ENCODE measurements at regions not wholly inside any gene's neighbourhood (a gene's known extent, or its start where the extent isn't known, plus 50 kb on each side); places are given as distances from the start of the nearest gene placed in this dataset.

GRCh38 chr2:236879416-236879963, 206.2 kb upstream of the COPS8 start:
- Mint-ChIP-seq H3K27me3 (ENCODE audit: low read depth) (peaks cover 15% of the 10 kb centered on the region), H3K36me3 (ENCODE audit: low read depth) (no peaks in the 10 kb centered on the region), H3K4me3 (no peak overlapping the region), H3K9me3 (no peaks in the 10 kb centered on the region), H3K4me1 (ENCODE audit: low read depth) (no peaks in the 10 kb centered on the region), H3K27ac (no peak overlapping the region)

- Mint-ChIP-seq H3K36me3 (ENCODE audit: low read depth) (no peaks in the 10 kb centered on the region), H3K27ac (no peak overlapping the region), H3K27me3 (ENCODE audit: low read depth) (peaks cover 10% of the 10 kb centered on the region), H3K4me3 (no peak overlapping the region), H3K4me1 (ENCODE audit: low read depth) (no peaks in the 10 kb centered on the region), H3K9me3 (no peaks in the 10 kb centered on the region)
Observed at GRCh38 chr2:236882074-236882473, 203.6 kb upstream of the COPS8 start.

- Mint-ChIP-seq H3K27me3 (ENCODE audit: low read depth) (peaks cover 6% of the 10 kb centered on the region), H3K4me1 (ENCODE audit: low read depth) (no peaks in the 10 kb centered on the region), H3K9me3 (no peaks in the 10 kb centered on the region), H3K36me3 (ENCODE audit: low read depth) (no peaks in the 10 kb centered on the region), H3K4me3 (no peak overlapping the region), H3K27ac (no peak overlapping the region)
Observed at GRCh38 chr2:236882930-236883329, 202.8 kb upstream of the COPS8 start.

- no peak overlapping the region for H3K27ac Mint-ChIP-seq
- H3K36me3 Mint-ChIP-seq (ENCODE audit: low read depth) = no peaks in the 10 kb centered on the region
- no peaks in the 10 kb centered on the region for H3K9me3 Mint-ChIP-seq
- H3K27me3 Mint-ChIP-seq (ENCODE audit: low read depth) = peaks cover 6% of the 10 kb centered on the region
- no peaks in the 10 kb centered on the region for H3K4me1 Mint-ChIP-seq (ENCODE audit: low read depth)
- no peak overlapping the region for H3K4me3 Mint-ChIP-seq
Observed at GRCh38 chr2:236883819-236884218, 201.9 kb upstream of the COPS8 start.

- H3K4me3 Mint-ChIP-seq = no peak overlapping the region
Observed at GRCh38 chr2:236884569-236885175, 201.0 kb upstream of the COPS8 start.

GRCh38 chr2:236886456-236886855, 199.2 kb upstream of the COPS8 start:
- Mint-ChIP-seq H3K27ac (no peak overlapping the region), H3K4me3 (no peak overlapping the region)

More at GRCh38 chr2:236884569-236885175, 201.0 kb upstream of the COPS8 start:
- H3K4me1 Mint-ChIP-seq (ENCODE audit: low read depth) = no peaks in the 10 kb centered on the region
- H3K9me3 Mint-ChIP-seq = no peaks in the 10 kb centered on the region
- no peak overlapping the region for H3K27ac Mint-ChIP-seq
- H3K36me3 Mint-ChIP-seq (ENCODE audit: low read depth) = no peaks in the 10 kb centered on the region
- peaks cover 6% of the 10 kb centered on the region for H3K27me3 Mint-ChIP-seq (ENCODE audit: low read depth)

GRCh38 chr2:236887531-236887930, 198.2 kb upstream of the COPS8 start:
- Mint-ChIP-seq H3K36me3 (ENCODE audit: low read depth) (no peaks in the 10 kb centered on the region), H3K27me3 (ENCODE audit: low read depth) (peaks cover 3% of the 10 kb centered on the region), H3K27ac (no peak overlapping the region), H3K9me3 (no peaks in the 10 kb centered on the region), H3K4me1 (ENCODE audit: low read depth) (no peaks in the 10 kb centered on the region), H3K4me3 (no peak overlapping the region)

More at GRCh38 chr2:236886456-236886855, 199.2 kb upstream of the COPS8 start:
- Mint-ChIP-seq H3K36me3 (ENCODE audit: low read depth) (no peaks in the 10 kb centered on the region), H3K9me3 (no peaks in the 10 kb centered on the region), H3K4me1 (ENCODE audit: low read depth) (no peaks in the 10 kb centered on the region), H3K27me3 (ENCODE audit: low read depth) (peaks cover 6% of the 10 kb centered on the region)

GRCh38 chr2:236887953-236888793, 197.5 kb upstream of the COPS8 start:
- no peaks in the 10 kb centered on the region for H3K9me3 Mint-ChIP-seq
- H3K27ac Mint-ChIP-seq = no peak overlapping the region
- H3K27me3 Mint-ChIP-seq (ENCODE audit: low read depth) = peaks cover 6% of the 10 kb centered on the region
- no peaks in the 10 kb centered on the region for H3K4me1 Mint-ChIP-seq (ENCODE audit: low read depth)
- no peaks in the 10 kb centered on the region for H3K36me3 Mint-ChIP-seq (ENCODE audit: low read depth)
- H3K4me3 Mint-ChIP-seq = no peak overlapping the region

GRCh38 chr2:236888794-236889780, 196.6 kb upstream of the COPS8 start:
- H3K9me3 Mint-ChIP-seq = no peaks in the 10 kb centered on the region
- H3K27me3 Mint-ChIP-seq (ENCODE audit: low read depth) = peaks cover 6% of the 10 kb centered on the region
- no peak overlapping the region for H3K4me3 Mint-ChIP-seq
- H3K4me1 Mint-ChIP-seq (ENCODE audit: low read depth) = no peaks in the 10 kb centered on the region
- H3K27ac Mint-ChIP-seq = no peak overlapping the region
- no peaks in the 10 kb centered on the region for H3K36me3 Mint-ChIP-seq (ENCODE audit: low read depth)

GRCh38 chr2:236889791-236890704, 195.6 kb upstream of the COPS8 start:
- no peaks in the 10 kb centered on the region for H3K4me1 Mint-ChIP-seq (ENCODE audit: low read depth)
- no peaks in the 10 kb centered on the region for H3K9me3 Mint-ChIP-seq
- peaks cover 6% of the 10 kb centered on the region for H3K27me3 Mint-ChIP-seq (ENCODE audit: low read depth)
- H3K36me3 Mint-ChIP-seq (ENCODE audit: low read depth) = no peaks in the 10 kb centered on the region
- H3K27ac Mint-ChIP-seq = no peak overlapping the region
- no peak overlapping the region for H3K4me3 Mint-ChIP-seq

- Mint-ChIP-seq H3K9me3 (no peaks in the 10 kb centered on the region), H3K4me1 (ENCODE audit: low read depth) (no peaks in the 10 kb centered on the region), H3K4me3 (no peak overlapping the region), H3K27me3 (ENCODE audit: low read depth) (peaks cover 6% of the 10 kb centered on the region), H3K36me3 (ENCODE audit: low read depth) (no peaks in the 10 kb centered on the region), H3K27ac (no peak overlapping the region)
Observed at GRCh38 chr2:236892721-236893120, 193.0 kb upstream of the COPS8 start.

- Mint-ChIP-seq H3K27ac (no peak overlapping the region), H3K4me3 (no peak overlapping the region), H3K9me3 (no peaks in the 10 kb centered on the region), H3K36me3 (ENCODE audit: low read depth) (no peaks in the 10 kb centered on the region), H3K27me3 (ENCODE audit: low read depth) (peaks cover 6% of the 10 kb centered on the region), H3K4me1 (ENCODE audit: low read depth) (no peaks in the 10 kb centered on the region)
Observed at GRCh38 chr2:236894791-236895190, 190.9 kb upstream of the COPS8 start.

- H3K27me3 Mint-ChIP-seq (ENCODE audit: low read depth) = peaks cover 10% of the 10 kb centered on the region
Observed at GRCh38 chr2:236895497-236895896, 190.2 kb upstream of the COPS8 start.

More at GRCh38 chr2:236895497-236895896, 190.2 kb upstream of the COPS8 start:
- Mint-ChIP-seq H3K4me1 (ENCODE audit: low read depth) (no peaks in the 10 kb centered on the region), H3K27ac (no peak overlapping the region), H3K4me3 (no peak overlapping the region), H3K36me3 (ENCODE audit: low read depth) (no peaks in the 10 kb centered on the region), H3K9me3 (no peaks in the 10 kb centered on the region)

Measured in T-helper 1 cell treated with Interleukin-12 subunit alpha and Interleukin-12 subunit beta and Interleukin-4 antibody, amounts not matched to agents 30 μg/mL and 1 μg/mL, for 36 hours (primary cell).